IMR-90 (cell line): ENCODE measurements at regions not wholly inside any gene's neighbourhood (a gene's known extent, or its start where the extent isn't known, plus 50 kb on each side); places are given as distances from the start of the nearest gene placed in this dataset.

ENCODE experiments used
- ATAC-seq: fragments of 200-7000 bp; cut with Tn5 transposase; 2 replicates; pipeline ENCODE4 v1.9.1; 2020; ENCODE audit warnings: low read depth, mild to moderate bottlenecking, moderate library complexity
- BruUV-seq: library from RNA; stranded (reverse); fragments of 400-500 nt; replicated peaks from 2 replicates; lab custom pipeline; 2021; lab: Mats Ljungman, UMichigan
- CTCF ChIA-PET: fragments of 300-600 bp; formaldehyde crosslinking; extraction: SDS; loops from one replicate; lab custom pipeline; 2021; ENCODE audit warnings: antibody characterized with exemption; lab: Yijun Ruan, JAX
- POLR2A ChIA-PET: fragments of 300-600 bp; sonication (Branson Sonifier 250); formaldehyde crosslinking; loops from one replicate; lab custom pipeline; 2022; ENCODE audit warnings: antibody characterized with exemption; ENCODE audit not compliant: unreplicated experiment; lab: Charles Lee
- DNase-seq: peaks from one replicate; pipeline ENCODE4 v3.0.0; 2013
- H2AFZ ChIP-seq: replicated peaks from 2 replicates; pipeline ENCODE3; 2013; ENCODE audit warnings: low read length, mild to moderate bottlenecking; ENCODE audit not compliant: poor library complexity
- H2AK5ac ChIP-seq: 2 replicates; pipeline ENCODE4 v1.6.1; 2013; ENCODE audit warnings: low read depth, low read length, inconsistent platforms
- H2AK9ac ChIP-seq: replicated peaks from 2 replicates; pipeline ENCODE3; 2013; ENCODE audit warnings: mild to moderate bottlenecking, low read depth, low read length, moderate library complexity; ENCODE audit not compliant: poor library complexity
- H2BK120ac ChIP-seq: 2 replicates; pipeline ENCODE4 v1.6.1; 2013; ENCODE audit warnings: low read depth, low read length, inconsistent platforms
- H2BK15ac ChIP-seq: 3 replicates; pipeline ENCODE4 v1.6.1; 2013; ENCODE audit warnings: low read depth, low read length, inconsistent platforms
- H2BK20ac ChIP-seq: 2 replicates; pipeline ENCODE4 v1.6.1; 2013; ENCODE audit warnings: low read depth, mild to moderate bottlenecking, inconsistent platforms, low read length, moderate library complexity
- H2BK5ac ChIP-seq: 2 replicates; pipeline ENCODE4 v1.6.1; 2013; ENCODE audit warnings: mild to moderate bottlenecking, low read depth, low read length, inconsistent platforms; ENCODE audit not compliant: poor library complexity, severe bottlenecking
- H3K14ac ChIP-seq: replicated peaks from 2 replicates; pipeline ENCODE4 v1.6.1; 2013; ENCODE audit warnings: low read depth, low read length, inconsistent platforms
- H3K18ac ChIP-seq: 2 replicates; pipeline ENCODE4 v1.6.1; 2013; ENCODE audit warnings: low read depth, low read length, control low read depth
- H3K23ac ChIP-seq: 2 replicates; pipeline ENCODE4 v1.6.1; 2013; ENCODE audit warnings: low read depth, low read length, inconsistent platforms
- H3K27ac ChIP-seq: 2 replicates; pipeline ENCODE4 v1.5.1; 2013; ENCODE audit warnings: mild to moderate bottlenecking, control low read depth, low read length; ENCODE audit not compliant: insufficient read depth
- H3K27me3 ChIP-seq: 2 replicates; pipeline ENCODE4 v1.6.1; 2013; ENCODE audit warnings: low read length; ENCODE audit not compliant: control insufficient read depth, insufficient read depth
- H3K36me3 ChIP-seq: 2 replicates; pipeline ENCODE4 v1.6.1; 2013; ENCODE audit warnings: low read length, mixed read lengths; ENCODE audit not compliant: control insufficient read depth, insufficient read depth
- H3K4ac ChIP-seq: 2 replicates; pipeline ENCODE4 v1.6.1; 2013; ENCODE audit warnings: low read depth, low read length, inconsistent platforms
- H3K4me1 ChIP-seq: 2 replicates; pipeline ENCODE4 v1.6.1; 2013; ENCODE audit warnings: low read length, mixed read lengths; ENCODE audit not compliant: control insufficient read depth, insufficient read depth
- H3K4me2 ChIP-seq: 2 replicates; pipeline ENCODE4 v1.6.1; 2013; ENCODE audit warnings: low read depth, mild to moderate bottlenecking, control low read depth, low read length, moderate library complexity
- H3K4me3 ChIP-seq: 2 replicates; pipeline ENCODE4 v1.5.1; 2013; ENCODE audit warnings: low read depth, mild to moderate bottlenecking, control low read depth, low read length, moderate library complexity; ENCODE audit not compliant: insufficient read depth
- H3K56ac ChIP-seq: 2 replicates; pipeline ENCODE4 v1.6.1; 2013; ENCODE audit warnings: low read length, inconsistent platforms; ENCODE audit not compliant: insufficient read depth; ENCODE audit errors: extremely low read depth
- H3K79me1 ChIP-seq, 2 experiments: 2 replicates each; pipeline ENCODE4 v1.6.1; 2013; ENCODE audit warnings: low read length in 2 of 2, inconsistent platforms in 1 of 2, low read depth in 1 of 2
- H3K9ac ChIP-seq: 2 replicates; pipeline ENCODE4 v1.6.1; 2013; ENCODE audit warnings: low read depth, low read length, control low read depth
- H3K9me1 ChIP-seq: 2 replicates; pipeline ENCODE4 v1.6.1; 2013; ENCODE audit warnings: low read length, inconsistent platforms; ENCODE audit not compliant: insufficient read depth
- H3K9me3 ChIP-seq: 2 replicates; pipeline ENCODE4 v1.6.1; 2013; ENCODE audit warnings: low read length; ENCODE audit not compliant: control insufficient read depth, insufficient read depth
- H4K20me1 ChIP-seq: 2 replicates; pipeline ENCODE4 v1.6.1; 2013; ENCODE audit warnings: low read length, inconsistent platforms; ENCODE audit not compliant: insufficient read depth
- H4K5ac ChIP-seq: 2 replicates; pipeline ENCODE4 v1.6.1; 2013; ENCODE audit warnings: mild to moderate bottlenecking, low read depth, low read length, control low read depth
- H4K8ac ChIP-seq, 2 experiments: 2 replicates each; pipeline ENCODE4 v1.6.1; 2013; ENCODE audit warnings: low read depth in 2 of 2, low read length in 2 of 2, control low read depth in 1 of 2, inconsistent platforms in 1 of 2
- H4K91ac ChIP-seq: 2 replicates; pipeline ENCODE4 v1.6.1; 2013; ENCODE audit warnings: low read depth, low read length, inconsistent platforms; ENCODE audit not compliant: insufficient read depth
- BHLHE40 ChIP-seq: fragments of 150-350 bp; IDR thresholded peaks from 2 replicates; pipeline ENCODE4 v1.6.1; 2016; ENCODE audit warnings: mild to moderate bottlenecking, low read depth, low read length
- MAZ ChIP-seq: IDR thresholded peaks from 2 replicates; pipeline ENCODE4 v1.6.1; 2012; ENCODE audit warnings: low read depth, mild to moderate bottlenecking, low read length, improper control_type of control experiment, moderate library complexity, borderline replicate concordance
- WGBS, 2 experiments: methylation state at CpG; one replicate each; pipeline versions ENCODE4 v1.1.5 to v1.1.7; 2013; ENCODE audit warnings: missing lambda C conversion rate in 2 of 2; ENCODE audit not compliant: insufficient read length in 1 of 2; ENCODE audit errors: extremely low coverage in 2 of 2; 5-methylcytosine and 5-hydroxymethylcytosine counted together
- dilution Hi-C: fragments of 300-500 bp; cut with HindIII; formaldehyde crosslinking; loops from one replicate; pipeline ENCODE4 v1.14.3; 2018; ENCODE audit warnings: low sequenced_read_pairs; ENCODE audit not compliant: unreplicated experiment
- in situ Hi-C: fragments of 300-500 bp; cut with MboI; formaldehyde crosslinking; loops from 3 replicates; pipeline ENCODE4 v1.14.3; 2019; ENCODE audit warnings: low sequenced_read_pairs, inconsistent platforms, mixed read lengths
- intact Hi-C: fragments of 100-400 bp; cut with micrococcal nuclease; formaldehyde crosslinking; loops from 2 replicates; pipeline ENCODE4 v1.10.0; 2022

DNA sequence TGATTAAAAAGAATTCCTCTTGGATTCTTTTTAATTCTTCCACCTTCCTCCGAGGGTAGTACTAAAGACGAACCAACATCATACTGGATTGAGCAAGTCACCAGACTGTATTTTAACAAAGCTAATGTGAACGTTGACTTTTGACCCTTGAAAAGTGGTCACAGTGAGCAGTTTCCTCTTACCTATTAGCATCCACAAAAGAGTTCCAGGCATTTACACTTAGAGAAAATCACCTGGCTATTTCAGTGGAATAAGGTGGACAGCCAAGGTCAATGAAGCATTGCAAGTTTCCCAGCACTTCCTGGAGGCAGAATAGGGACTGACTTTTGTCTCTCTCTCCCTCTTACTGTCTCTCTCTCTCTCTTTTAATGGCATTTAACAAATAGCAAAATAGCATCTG lies 145.1 kb upstream of the DAB2 start:
- no TSS peak for BruUV-seq
- H2AK9ac ChIP-seq, result no peak overlapping the region
- H3K4me2 ChIP-seq, result no peak overlapping the region
- H4K8ac ChIP-seq, result no peak overlapping the region
- H4K91ac ChIP-seq, result no peak overlapping the region
- no peaks in the 10 kb centered on the region for H3K79me1 ChIP-seq
- H2AFZ ChIP-seq, result no peak overlapping the region
- dilution Hi-C loops (no loop called here), in situ Hi-C loops (loop anchor here (25.0 kb wide), 1 partner anchor 358 kb away; the partner anchor contains the start of gene FYB1), intact Hi-C loops (loop anchor here (1.0 to 10.0 kb wide), 5 partner anchors 148 to 575 kb away; partner anchors contain the start of gene DAB2)
- H3K27ac ChIP-seq, result no peak overlapping the region
- no peak overlapping the region for H4K5ac ChIP-seq
- 48% methylated on average over 2 of the region's 3 CpGs; no CpG with 5 or more reads in 1 of the 2 experiments for WGBS, 2 experiments
- H3K18ac ChIP-seq, result no peak overlapping the region
- no peak overlapping the region for H3K4ac ChIP-seq
- no peak overlapping the region for H2BK5ac ChIP-seq
- no peaks in the 10 kb centered on the region for H3K9me3 ChIP-seq
- H2BK20ac ChIP-seq, result no peak overlapping the region
- H3K4me3 ChIP-seq, result no peak overlapping the region
- H4K20me1 ChIP-seq, result no peaks in the 10 kb centered on the region
- no peak overlapping the region for H3K14ac ChIP-seq
- H3K27me3 ChIP-seq, result peaks cover 13% of the 10 kb centered on the region
- H3K56ac ChIP-seq, result no peak overlapping the region
- no peak overlapping the region for H2BK15ac ChIP-seq
- no peaks in the 10 kb centered on the region for H3K4me1 ChIP-seq
- CTCF ChIA-PET, result interaction anchor here (0.5 to 1.0 kb wide), 2 partner anchors 145 to 627 kb away, joined by 3 to 4 read pairs; partner anchors contain the start of gene DAB2
- no peak overlapping the region for H2BK120ac ChIP-seq
- H3K23ac ChIP-seq, result no peak overlapping the region
- ATAC-seq (no peak; the same call in 1 of the 2 replicates), DNase-seq (no peak)
- no peaks in the 10 kb centered on the region for H3K9me1 ChIP-seq
- POLR2A ChIA-PET, result no interaction called here
- no peak overlapping the region for H2AK5ac ChIP-seq
- TF ChIP-seq BHLHE40 (no peak), MAZ (no peak)
- H3K9ac ChIP-seq, result no peak overlapping the region
- H3K36me3 ChIP-seq, result no peaks in the 10 kb centered on the region
